HG02852 (cell line): ENCODE measurements at regions not wholly inside any gene's neighbourhood (a gene's known extent, or its start where the extent isn't known, plus 50 kb on each side); places are given as distances from the start of the nearest gene placed in this dataset.

Experiments
- ATAC-seq: cut with Tn5 transposase; IDR thresholded peaks from one replicate; pipeline ENCODE4 v1.9.1; 2021; ENCODE audit warnings: mild to moderate bottlenecking, moderate library complexity; ENCODE audit not compliant: unreplicated experiment

DNA sequence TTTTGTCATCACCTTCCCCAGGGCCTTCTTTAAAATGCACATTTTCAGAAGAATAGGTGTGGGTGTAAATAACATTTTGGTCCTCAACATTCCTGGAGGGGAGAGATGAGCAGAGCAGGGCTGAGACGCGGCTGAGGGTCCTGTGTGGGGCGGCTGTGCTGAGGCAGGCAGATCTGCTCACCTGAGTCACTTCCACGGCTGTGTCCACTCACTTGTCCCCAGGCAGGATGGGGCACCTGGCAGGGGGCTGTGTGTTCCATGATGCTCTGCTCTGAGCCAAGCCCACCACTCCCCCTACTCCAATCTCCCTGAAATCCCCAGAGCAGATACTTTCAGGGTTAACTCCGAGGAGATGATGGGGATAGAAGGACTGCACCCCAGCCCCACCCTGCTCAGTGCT lies 93.8 kb downstream of the GLRX3 start:
- ATAC-seq: no peak

DNA sequence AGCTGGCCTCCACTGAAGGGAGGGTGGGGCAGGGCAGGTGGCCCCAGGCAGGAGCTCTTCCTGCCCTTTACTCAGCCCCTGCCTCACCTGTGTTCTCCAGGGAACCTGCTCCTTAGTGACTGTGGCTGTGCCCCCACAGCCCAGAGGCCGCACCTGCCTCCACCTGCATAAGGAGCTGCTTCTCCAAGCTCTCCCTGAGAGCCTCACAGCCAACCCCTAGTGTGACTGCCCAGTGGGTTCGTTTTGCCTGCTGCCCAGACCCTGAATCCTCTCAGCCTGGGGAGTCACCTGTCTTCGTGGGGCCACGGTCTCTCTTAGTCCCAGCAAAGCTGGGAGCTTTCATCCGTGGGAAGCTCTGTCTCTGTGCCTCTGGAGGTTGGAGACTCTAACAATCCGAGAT lies 94.4 kb downstream of the GLRX3 start:
- no peak for ATAC-seq

DNA sequence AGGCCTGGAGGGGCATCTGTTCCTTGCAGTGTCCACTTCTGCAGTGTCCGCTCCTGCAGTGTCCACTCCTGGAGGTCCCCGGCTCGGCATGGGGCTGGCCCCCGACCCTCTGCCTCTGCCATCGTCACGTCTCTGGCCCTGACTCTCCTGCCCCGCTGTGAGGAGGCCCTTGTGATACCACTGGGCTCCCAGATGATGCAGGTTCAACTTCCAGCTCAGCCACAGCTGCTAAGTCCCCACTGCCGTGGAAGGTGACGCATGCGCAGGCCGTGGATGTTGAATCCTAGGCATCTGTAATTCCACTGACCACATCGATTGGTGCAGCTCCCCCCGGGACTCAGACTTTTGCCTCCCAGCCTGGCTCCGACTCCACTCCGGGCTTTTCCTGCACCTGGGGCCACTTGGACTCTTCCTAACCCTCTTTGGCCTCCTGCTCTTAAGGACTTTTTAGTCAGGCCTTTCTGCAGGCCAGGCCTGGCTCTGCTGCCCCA lies 95.1 kb downstream of the GLRX3 start:
- ATAC-seq: no peak

DNA sequence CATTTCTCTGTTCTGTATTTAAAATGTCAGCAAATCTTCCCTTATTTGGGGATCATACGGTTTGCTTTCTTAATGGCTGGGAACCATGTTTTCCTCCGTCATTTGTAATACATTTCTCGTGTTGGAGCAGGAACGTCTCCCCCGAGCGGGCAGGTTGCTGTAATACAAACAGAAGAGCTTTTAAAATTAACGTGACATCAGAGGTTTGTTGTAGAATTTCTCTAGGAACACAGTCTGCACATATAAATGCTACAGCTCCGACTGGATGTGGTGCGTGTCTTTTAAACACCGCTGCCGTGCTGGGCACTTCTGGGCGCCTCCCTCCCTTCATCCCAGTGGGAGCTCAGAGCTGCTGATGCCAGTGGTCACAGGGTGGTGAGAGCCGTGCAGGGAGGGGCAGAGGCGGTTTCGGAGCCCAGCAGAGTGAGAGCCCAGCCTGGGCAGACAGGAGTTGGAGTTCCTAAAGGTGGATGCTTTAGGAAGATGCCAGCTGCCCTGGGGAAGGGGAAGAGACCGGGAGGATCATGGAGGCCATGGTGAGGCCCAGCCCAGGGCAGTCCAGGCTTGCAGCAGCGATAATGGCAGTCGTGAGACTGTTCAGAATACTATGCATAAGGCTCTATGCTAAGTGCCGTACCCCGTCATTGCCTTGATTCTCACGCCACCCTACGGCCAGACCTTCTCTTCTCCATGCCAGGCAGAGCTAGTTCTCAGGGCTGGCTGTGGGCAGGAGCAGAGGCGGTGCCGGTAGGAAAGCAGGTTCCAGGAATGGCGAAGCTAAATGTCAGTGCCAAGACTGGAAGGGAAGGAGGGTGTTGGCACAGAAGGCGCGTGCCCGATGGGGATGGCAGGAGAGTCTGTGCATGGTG lies 96.2 kb downstream of the GLRX3 start:
- ATAC-seq: no peak

DNA sequence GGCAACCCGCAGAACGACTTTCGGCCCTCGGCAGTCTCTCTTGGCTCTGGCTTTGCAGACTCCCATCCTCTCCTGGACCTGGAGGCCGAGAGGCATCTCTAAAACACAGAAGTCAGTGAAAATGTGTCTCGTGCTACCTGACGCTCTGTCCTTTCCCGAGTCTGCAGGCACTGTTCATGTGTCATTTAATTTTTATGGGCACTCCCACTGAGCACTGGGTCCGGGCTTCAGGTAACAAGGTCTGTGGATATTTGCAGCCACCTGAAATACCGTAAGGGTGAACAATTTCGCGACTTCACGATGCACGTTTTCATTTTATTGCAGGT lies 96.8 kb downstream of the GLRX3 start:
- no peak for ATAC-seq

DNA sequence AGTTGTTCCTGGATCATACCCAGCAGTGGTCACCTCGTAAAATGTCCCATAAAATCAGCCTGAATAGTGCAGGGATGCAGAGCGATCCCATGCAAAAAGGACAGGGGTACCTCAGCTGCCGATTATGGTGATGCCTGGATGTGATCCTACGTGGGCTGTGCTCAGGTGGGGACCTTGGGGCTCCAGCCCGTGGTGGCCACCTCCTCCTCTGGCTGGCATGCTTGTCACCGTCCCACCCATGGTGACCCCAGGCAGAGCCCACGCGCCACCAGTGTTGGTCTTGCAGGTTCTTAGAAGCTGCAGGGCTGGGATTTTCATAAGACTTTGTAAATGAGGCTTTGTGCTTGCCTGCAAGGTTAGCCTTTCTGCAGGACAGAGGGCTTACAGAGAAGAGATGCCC lies 97.2 kb downstream of the GLRX3 start:
- no peak for ATAC-seq

DNA sequence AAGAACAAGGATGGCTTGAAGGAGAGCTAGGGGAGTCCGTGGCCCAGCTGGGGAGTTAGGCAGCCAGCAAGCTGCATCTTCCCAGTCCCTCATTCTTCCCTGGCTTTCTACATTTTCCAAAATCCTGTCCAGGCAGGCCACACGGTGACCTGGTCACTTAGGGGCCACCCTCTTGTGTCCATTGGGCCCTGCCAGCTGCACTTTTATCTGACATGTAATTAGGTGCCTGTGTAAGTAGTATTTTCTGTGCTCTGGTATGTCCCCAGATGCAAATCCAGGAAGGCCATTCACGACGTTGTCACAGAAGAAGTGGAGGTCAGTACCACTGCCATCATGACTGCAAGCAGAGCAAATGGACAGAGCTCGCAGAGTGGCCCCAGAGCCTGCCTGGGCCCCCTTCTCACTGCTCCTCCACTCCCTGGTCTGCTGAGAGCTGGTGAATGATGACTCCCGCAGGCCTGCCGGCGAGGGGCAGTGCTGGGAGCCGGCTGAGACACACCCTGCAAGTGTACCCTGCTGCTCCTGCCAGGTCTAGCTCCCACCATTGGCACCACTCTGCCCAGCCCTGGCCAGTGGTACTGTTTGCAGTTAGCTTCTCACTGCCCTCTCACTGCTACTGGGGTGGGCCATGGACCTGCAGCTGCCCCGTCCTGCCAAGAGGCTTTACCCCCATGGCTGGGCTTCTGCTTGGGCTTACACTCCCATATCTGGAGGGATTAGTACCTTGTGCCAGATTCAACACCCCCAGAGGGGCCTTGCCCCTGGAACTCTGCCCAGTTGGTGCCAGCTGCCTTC lies 98.2 kb downstream of the GLRX3 start:
- no peak for ATAC-seq

DNA sequence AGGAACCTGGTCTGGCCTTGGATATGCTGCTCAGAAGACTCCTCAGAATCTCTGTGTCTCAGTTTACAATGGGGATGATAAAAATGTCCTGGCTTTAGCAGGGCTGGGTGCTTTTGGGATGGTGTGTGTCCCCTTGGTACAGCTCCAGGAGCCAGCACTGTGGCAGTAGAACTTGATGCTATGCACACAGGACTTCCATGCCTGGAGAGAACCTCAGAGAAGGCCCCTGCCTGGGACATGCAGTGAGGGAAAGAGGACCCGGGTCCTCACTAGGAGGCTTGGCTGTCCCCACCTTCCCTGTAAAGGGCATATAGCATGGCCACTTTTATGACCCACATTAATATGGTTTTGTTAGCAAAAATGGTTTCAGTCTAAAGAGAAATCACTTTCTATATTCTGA lies 100.5 kb downstream of the GLRX3 start:
- no peak for ATAC-seq

DNA sequence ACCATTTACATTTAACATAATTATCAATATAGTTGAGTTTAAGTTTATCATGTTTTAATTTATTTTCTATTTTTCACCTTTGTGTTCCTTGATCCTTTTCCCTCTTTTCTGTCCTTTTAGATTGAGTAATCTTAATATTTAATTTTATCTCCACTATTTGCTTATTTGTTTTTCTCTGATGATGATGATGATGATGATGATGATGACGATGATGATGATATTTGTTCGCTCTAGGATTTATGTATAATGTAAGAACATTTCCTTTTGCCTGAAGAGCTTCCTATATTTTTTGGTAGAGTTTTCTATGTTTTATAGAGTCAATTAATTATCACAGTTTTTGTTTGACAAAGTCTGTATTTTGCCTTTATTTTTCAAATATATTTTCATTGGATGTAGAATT lies 104.2 kb downstream of the GLRX3 start:
- no peak for ATAC-seq

DNA sequence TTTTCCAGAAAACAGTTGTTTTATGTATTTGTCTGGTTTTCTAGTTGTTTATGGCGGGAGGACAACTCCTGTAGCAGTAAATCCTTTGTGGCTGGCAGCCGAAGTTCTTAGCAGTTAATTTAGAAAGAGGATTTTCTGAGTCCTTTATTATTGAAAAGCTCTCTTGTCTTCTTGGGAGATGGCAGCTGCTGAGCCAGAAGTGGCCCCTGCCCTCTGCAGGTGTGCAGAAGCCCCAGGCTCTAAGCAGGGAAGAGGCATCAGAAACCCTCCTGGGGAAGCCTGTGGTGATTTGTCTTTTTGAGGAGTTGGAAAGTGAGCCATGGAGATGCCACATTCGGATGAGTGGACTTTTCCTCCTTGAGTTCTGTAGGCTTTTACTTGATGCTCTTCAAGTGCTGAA lies 106.3 kb downstream of the GLRX3 start:
- ATAC-seq: no peak

DNA sequence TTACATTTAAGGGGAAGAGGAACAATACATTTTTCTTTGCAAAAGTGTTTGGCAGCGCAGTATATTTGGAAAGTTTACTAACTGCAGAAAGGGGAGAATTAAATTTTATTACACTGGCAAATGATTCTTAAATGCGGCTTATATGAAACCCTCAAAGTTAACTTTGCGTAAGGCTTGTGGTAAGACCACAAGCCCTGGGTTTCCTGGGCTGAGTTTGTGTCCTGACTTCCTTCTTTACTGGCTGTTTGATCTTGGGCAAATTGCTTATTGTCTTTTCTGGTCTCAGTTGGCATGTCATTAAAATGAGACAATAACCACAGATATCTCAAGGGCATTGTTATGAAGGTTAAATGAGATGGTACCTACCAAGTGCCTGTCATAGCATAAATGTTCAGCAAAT lies 106.8 kb downstream of the GLRX3 start:
- ATAC-seq: no peak

DNA sequence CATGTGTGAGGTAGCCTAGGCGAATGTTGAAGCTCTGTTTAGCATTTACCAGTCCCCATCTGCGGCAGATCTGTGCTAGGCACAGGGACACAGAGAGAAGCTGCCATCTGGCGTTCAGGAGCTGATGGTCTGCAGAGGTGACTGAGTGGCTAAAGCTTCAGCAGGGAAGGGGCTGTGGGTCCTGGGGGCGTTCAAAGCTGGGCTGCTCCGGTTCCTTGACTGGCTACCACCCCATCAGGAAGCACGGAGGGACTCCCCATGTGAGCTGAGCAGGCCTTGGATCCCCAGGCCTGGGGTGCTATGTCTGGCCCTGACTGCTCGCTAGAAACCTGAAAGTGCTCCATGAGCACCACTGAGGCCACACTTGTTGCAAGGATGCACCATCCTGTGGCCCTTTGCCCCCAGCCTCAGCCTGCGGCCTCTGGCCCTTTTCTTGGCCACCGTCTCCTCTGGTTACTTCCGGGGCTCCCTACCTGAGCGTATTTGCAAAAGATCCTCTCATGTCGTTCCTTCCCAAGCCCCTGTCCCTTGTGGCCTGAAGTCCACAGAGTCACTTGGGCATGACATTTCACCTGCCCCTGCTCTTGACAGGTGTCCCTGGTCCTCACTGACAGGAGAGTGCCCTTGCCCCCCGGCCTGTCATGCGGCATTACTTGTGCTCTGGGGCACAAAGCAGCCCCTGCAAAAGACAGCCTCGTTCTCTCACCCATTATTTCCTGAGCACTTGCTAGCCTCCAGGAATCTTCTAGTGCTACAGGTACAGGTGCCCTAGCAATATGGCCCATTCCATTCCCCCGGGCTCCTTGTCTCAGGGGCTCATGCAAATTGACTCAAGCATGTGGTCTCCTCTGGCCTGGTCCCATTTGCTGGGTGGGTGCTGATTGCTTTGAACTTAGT lies 108.1 kb downstream of the GLRX3 start:
- ATAC-seq: no peak

DNA sequence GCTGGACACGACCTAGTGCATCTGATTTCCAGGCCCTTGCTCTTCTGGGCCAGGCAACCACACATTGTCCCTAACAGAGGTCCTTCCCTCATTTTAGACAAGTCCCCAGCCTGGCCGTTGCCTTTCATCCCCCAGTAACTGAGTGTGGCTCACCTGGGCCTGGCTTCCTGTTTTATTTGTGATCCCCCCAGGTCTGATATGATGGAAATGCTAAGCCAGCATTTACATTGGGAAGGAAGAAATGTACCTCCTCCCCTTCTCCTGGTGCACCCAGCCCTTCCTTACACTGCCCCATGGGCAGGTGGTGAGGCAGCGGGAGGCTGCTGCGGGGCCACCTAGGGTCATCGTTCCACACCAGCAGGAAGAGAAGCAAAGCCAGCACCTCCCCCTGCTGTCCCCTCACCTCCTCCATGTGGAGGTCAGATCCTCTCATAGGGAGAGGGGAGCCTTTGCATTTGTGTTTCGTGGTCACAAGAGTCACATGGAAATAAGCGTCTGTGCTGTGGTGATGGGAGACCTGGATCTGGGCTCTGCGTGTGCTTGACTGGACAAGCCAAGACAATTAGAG lies 108.8 kb downstream of the GLRX3 start:
- ATAC-seq: no peak

DNA sequence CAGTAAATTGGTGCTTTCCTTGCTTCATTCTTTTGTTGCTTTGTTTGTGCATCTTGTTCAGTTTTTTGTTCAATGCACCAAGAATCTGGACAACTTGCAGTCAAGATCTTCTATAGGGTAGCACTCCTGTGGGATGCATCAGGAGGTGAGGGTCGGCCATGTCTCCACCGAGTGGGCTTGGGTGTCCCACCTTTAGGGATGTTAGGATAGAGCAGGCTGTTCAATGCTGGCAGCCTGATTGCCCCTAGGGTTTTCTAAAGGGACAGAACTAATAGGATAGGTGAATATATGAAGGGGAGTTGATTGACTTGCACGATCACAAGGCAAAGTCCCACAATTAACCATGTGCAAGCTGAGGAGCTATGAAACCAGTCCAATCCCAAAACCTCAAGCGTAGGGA lies 109.9 kb downstream of the GLRX3 start:
- ATAC-seq: no peak

DNA sequence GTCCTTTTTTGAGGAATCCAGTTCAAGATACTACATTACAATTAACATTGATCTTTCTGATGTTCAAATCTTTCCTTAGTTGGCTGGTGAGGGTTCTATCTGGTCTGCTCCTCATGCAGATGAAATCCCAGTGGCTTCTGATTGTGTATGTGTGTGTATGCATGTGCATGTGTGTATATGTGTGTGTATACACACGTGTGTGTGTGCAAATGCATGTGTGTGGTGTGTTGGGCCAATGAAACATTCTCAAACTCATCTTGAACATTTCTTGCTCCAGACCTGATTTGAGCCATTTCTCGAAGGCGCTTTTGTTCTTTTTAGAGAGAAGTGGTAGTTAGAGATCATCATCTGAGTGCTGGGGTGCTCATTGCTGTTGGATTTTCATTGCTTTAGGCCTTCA lies 113.9 kb downstream of the GLRX3 start:
- ATAC-seq: no peak

DNA sequence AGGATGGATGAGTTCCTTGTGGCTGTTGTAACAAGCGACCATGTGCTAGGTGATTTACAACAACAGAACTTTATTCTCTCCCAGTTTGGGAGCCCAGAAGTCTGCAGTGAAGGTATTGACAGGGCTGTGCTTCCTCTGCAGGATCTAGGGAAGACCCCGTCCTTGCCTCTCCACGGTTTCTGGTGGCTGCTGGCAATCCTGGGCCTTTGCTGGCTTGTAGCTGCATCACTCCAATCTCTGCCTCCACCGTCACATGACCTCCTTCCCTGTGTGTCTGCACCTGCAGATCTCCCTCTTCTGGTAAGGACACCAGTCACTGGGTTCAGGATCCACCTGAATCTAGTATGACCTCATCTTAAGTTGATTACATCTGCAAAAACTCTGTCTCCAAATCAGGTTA lies 115.6 kb downstream of the GLRX3 start:
- ATAC-seq: no peak

DNA sequence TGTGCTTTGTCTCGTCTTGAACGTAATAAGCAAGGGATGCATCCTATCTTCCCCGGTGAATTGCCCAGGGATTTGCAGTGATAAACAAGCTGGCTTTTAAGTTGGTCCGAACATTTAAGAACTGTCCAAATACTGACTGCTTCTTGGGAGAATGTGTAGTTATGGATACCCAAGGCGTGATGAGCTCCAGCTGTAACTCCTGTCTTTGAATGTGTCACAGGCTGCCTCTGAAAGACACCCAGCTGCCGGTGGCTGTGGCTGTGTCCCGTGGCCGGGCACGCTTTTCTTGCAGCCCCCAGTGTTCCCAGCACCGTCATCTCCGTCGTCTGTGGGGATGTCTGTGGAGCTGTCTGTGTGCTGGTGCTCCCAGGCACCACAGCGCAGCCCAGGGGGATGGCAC lies 118.1 kb downstream of the GLRX3 start:
- ATAC-seq: no peak

DNA sequence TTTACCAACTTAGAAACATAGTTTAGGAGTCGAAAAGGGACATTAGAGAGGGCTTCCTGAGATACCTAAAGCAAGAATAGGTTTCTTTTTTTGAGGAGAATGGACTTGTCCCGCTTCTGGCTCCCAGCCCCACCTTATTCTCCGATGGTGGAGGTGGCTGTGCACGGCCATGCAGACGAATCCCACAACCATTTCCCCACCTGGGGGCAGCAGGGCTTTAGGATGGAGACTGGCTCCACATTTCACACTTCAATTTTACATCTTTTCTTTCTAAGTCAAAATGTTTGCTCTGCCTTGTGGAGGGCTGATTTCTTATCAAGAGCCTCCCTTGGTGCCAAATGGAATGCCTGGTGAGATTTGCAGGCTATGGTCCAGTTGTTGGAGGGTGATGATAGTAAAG lies 118.5 kb downstream of the GLRX3 start:
- ATAC-seq: no peak

DNA sequence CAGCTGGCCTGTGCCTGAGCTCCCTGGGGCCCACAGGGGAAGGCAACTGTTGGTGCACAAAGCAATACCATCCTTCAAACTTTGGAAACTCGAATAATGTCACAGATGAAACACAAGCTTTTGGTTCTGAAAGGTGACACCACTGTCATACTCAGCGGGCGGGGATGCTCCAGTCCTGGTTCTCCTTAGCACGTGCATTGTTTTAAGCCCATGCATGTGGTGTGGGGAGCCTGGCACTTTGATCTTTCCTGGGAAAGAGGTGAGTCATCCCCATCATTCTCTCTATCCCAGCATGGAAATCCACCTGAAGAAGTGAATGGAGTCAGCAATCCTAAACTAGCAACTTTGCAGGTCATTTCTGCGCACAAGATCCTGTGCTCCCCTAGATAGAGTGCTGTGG lies 119.6 kb downstream of the GLRX3 start:
- ATAC-seq: no peak

DNA sequence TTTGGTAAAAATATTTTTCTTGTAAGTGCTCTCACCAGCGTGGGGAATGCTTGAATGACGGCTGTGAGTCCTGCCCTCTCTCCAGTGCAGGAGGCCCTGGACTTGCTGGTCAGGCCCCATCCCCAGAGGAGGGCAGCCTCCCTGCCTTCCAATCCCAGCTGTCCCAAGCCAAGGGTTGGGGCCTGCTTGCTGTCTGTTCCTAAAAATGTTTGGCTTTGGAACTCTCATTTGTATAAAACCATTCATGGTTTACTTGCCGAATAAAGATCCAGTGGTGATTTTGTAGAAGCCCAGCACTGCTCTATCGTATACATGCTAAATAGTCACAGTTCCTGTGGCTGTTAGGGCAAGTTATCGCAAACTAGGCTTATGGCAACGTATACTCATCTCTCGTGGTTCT lies 121.7 kb downstream of the GLRX3 start:
- no peak for ATAC-seq

DNA sequence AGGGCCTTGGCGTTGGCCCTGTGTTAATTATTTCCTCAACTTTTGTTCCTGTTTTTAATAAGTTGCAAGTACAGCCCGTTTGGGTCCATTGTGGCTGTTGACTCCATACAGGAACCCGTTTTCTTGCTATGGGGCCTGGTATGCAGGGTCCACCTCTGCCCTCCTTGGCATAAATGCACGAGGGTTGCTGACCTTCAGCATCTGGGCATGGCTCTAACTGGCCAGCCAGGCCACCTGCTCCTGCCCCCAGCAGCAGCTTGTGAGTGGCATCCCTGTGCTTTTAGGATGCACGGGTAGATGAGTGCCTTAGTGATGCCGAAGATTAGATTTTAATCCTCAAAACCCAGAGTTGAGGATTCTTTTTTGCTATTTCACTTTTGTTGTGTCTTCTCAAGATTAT lies 123.2 kb downstream of the GLRX3 start:
- ATAC-seq: no peak
